Lower leg skin (tissue), 4 donors: ENCODE measurements at regions not wholly inside any gene's neighbourhood (a gene's known extent, or its start where the extent isn't known, plus 50 kb on each side); places are given as distances from the start of the nearest gene placed in this dataset.
"Not testable (repeated sequence)": the region's sequence is repeated elsewhere in the genome, so short reads cannot be mapped to it uniquely, and the experiment has no call there.

Source experiments
- DNase-seq, 2 donors: peaks; one replicate each; pipeline ENCODE4 v3.0.0-alpha.2; 2019; ENCODE audit warnings: low spot score in 2 of 2
- H3K4me3 ChIP-seq: fragments of 200-600 bp; sonication (generic); 2 replicates; pipeline ENCODE4 v1.5.1; 2017; ENCODE audit warnings: mild to moderate bottlenecking, low read depth; ENCODE audit not compliant: poor library complexity, severe bottlenecking
- POLR2A ChIP-seq, 2 donors: fragments of 450-650 bp; IDR thresholded peaks; one replicate each; pipeline ENCODE4 v1.6.1; 2016 to 2017; ENCODE audit warnings: antibody characterized with exemption in 2 of 2, mild to moderate bottlenecking in 1 of 2, moderate library complexity in 1 of 2
- WGBS, 2 donors: methylation state at CpG; one replicate each; pipeline ENCODE4 v1.1.5; 2018; 5-methylcytosine and 5-hydroxymethylcytosine counted together
- intact Hi-C: fragments of 100-400 bp; cut with DNase I; formaldehyde crosslinking; loops from one replicate; pipeline ENCODE4 v1.15.0; 2023; ENCODE audit warnings: low total_unique reads
- TF ChIP-seq, protein P1 (sequence below), 3 donors: fragments of 450-650 bp; IDR thresholded peaks; one replicate each; pipeline ENCODE4 v1.5.1; 2016; ENCODE audit warnings: antibody characterized with exemption in 3 of 3, mild to moderate bottlenecking in 3 of 3, moderate library complexity in 2 of 3

DNA sequence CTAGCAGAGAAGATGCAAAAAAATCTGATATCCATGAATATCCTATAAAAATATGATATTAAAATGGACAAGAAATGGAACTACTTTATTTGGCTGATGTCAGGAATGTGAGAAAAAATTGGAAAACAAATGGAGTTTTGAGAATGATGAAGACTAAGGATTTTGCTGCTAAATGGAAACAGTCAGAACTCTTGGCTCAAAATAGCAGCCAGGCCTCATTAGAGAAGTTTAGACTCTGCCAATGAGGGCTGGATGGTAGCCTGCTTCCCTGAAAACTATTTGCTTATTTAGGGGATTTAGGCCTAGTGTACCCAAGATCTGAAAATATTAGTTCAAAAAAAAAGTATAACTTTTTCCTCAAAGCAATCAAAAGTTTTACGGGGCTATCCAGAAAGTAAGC lies 458.5 kb downstream of the TFEC start:
- DNase-seq = no peak
- TF ChIP-seq POLR2A (IDR thresholded peaks at IDR 0.05) = no peak
- TF ChIP-seq, protein P1, sequence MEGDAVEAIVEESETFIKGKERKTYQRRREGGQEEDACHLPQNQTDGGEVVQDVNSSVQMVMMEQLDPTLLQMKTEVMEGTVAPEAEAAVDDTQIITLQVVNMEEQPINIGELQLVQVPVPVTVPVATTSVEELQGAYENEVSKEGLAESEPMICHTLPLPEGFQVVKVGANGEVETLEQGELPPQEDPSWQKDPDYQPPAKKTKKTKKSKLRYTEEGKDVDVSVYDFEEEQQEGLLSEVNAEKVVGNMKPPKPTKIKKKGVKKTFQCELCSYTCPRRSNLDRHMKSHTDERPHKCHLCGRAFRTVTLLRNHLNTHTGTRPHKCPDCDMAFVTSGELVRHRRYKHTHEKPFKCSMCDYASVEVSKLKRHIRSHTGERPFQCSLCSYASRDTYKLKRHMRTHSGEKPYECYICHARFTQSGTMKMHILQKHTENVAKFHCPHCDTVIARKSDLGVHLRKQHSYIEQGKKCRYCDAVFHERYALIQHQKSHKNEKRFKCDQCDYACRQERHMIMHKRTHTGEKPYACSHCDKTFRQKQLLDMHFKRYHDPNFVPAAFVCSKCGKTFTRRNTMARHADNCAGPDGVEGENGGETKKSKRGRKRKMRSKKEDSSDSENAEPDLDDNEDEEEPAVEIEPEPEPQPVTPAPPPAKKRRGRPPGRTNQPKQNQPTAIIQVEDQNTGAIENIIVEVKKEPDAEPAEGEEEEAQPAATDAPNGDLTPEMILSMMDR (IDR thresholded peaks at IDR 0.05) = no peak
- intact Hi-C loops = no loop called here
- WGBS, 2 donors = 59 to 69% methylated on average over 1 of the region's 1 CpG
- H3K4me3 ChIP-seq = no peak overlapping the region

GRCh38 chr7:115561335-115562110 lies 469.0 kb downstream of the TFEC start:
- no peak for DNase-seq
- TF ChIP-seq, protein P1 (IDR thresholded peaks at IDR 0.05) = no peak
- no peak for TF ChIP-seq POLR2A (IDR thresholded peaks at IDR 0.05)

GRCh38 chr7:115559877-115560276 lies 470.7 kb downstream of the TFEC start:
- no peak overlapping the region for H3K4me3 ChIP-seq
- intact Hi-C loops = no loop called here
- 68 to 74% methylated on average over 1 of the region's 1 CpG for WGBS, 2 donors
- DNase-seq = no peak
- TF ChIP-seq, protein P1 (IDR thresholded peaks at IDR 0.05) = no peak
- TF ChIP-seq POLR2A (IDR thresholded peaks at IDR 0.05) = no peak

More at GRCh38 chr7:115561335-115562110, 469.0 kb downstream of the TFEC start:
- intact Hi-C loops = no loop called here
- no peak overlapping the region for H3K4me3 ChIP-seq
- WGBS, 2 donors = 86 to 91% methylated on average over 9 of the region's 9 CpGs

- TF ChIP-seq POLR2A (IDR thresholded peaks at IDR 0.05) = no peak
- no peak overlapping the region for H3K4me3 ChIP-seq
- intact Hi-C loops = no loop called here
- DNase-seq = no peak
- 63 to 72% methylated on average over 1 of the region's 1 CpG for WGBS, 2 donors
Measured at GRCh38 chr7:115558161-115558560, 472.4 kb downstream of the TFEC start.

GRCh38 chr7:115557296-115557695 lies 473.3 kb downstream of the TFEC start:
- DNase-seq, intact Hi-C loops, H3K4me3 ChIP-seq: not testable (repeated sequence)
- 85 to 89% methylated on average over 2 of the region's 2 CpGs for WGBS, 2 donors

DNA sequence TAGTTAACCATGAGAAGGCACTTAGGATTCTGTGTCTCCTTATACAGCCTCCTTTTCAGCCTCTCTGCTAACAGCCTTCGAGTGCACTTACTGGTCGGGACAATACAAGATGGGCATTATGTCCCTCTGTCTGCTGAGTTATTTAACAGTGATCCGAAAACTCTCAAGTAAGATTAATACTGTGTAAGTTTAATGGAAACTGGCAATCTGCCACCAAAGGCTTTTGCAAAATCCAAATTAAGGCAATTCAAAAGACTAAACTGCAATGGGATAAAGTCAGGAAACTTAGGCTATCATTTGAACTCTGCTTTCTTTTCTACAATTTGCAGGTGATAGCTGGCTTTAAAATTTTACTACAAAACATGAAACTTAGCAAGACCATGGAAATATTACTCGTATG lies 477.8 kb downstream of the TFEC start:
- DNase-seq = no peak
- TF ChIP-seq, protein P1 (IDR thresholded peaks at IDR 0.05) = no peak
- TF ChIP-seq POLR2A (IDR thresholded peaks at IDR 0.05) = no peak
- intact Hi-C loops = no loop called here
- 78 to 79% methylated on average over 4 of the region's 4 CpGs for WGBS, 2 donors
- H3K4me3 ChIP-seq = no peak overlapping the region

DNA sequence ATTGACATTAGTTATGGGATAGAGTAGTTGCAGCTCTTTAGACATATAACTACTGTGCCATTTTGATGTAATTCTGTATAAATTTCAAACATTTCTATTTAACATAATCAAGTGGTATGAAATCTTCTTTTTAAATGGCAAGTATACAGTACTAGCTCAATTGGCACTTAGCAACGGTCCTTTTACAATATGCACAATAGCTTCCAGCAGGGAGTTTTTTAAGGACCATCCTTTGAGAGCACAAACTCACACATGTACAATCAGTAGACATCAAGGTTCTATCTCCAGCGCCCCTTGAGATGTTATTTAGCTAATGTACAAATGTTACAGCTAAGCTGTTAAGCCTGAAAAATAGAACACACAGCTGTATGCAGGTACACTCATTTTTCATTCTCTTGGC lies 480.7 kb downstream of the TFEC start:
- DNase-seq = no peak
- intact Hi-C loops = no loop called here
- TF ChIP-seq POLR2A (IDR thresholded peaks at IDR 0.05) = no peak
- TF ChIP-seq, protein P1 (IDR thresholded peaks at IDR 0.05) = no peak
- 86 to 95% methylated on average over 2 of the region's 2 CpGs for WGBS, 2 donors
- no peak overlapping the region for H3K4me3 ChIP-seq
